ENCODE measurements at regions not wholly inside any gene's neighbourhood (a gene's known extent, or its start where the extent isn't known, plus 50 kb on each side); places are given as distances from the start of the nearest gene placed in this dataset.

- 70 to 85% methylated on average over 2 to 5 of the region's 5 CpGs for WGBS, 2 donors
- no peaks in the 10 kb centered on the region for H3K9me3 ChIP-seq
- H3K27me3 ChIP-seq = no peaks in the 10 kb centered on the region
- no peak overlapping the region for H3K4me3 ChIP-seq
- H3K36me3 ChIP-seq (ENCODE audit: low read depth, missing control alignments) = no peaks in the 10 kb centered on the region
- no peak for DNase-seq
- no peak overlapping the region for H3K27ac ChIP-seq
- TF ChIP-seq CTCF (IDR thresholded peaks at IDR 0.05) (no peak), POLR2A (IDR thresholded peaks at IDR 0.05) (no peak)
- H3K4me1 ChIP-seq = no peaks in the 10 kb centered on the region
- intact Hi-C loops (cut with DNase I; ENCODE audit: low total_unique reads) = no loop called here
Measured at GRCh38 chrX:69321006-69321655, 155.9 kb upstream of the PJA1 start.

- no peaks in the 10 kb centered on the region for H3K27me3 ChIP-seq
- no peaks in the 10 kb centered on the region for H3K4me1 ChIP-seq
- no peaks in the 10 kb centered on the region for H3K9me3 ChIP-seq
- H3K36me3 ChIP-seq (ENCODE audit: low read depth, missing control alignments) = no peaks in the 10 kb centered on the region
- H3K4me3 ChIP-seq = no peak overlapping the region
- H3K27ac ChIP-seq = no peak overlapping the region
- TF ChIP-seq CTCF (IDR thresholded peaks at IDR 0.05) (no peak), POLR2A (IDR thresholded peaks at IDR 0.05) (no peak)
- intact Hi-C loops (cut with DNase I; ENCODE audit: low total_unique reads) = no loop called here
- WGBS, 2 donors = 80 to 83% methylated on average over 1 of the region's 1 CpG
- DNase-seq = no peak
Measured at GRCh38 chrX:69320116-69320515, 154.9 kb upstream of the PJA1 start.

GRCh38 chrX:69319376-69319775 lies 154.1 kb upstream of the PJA1 start:
- intact Hi-C loops (cut with DNase I; ENCODE audit: low total_unique reads) = no loop called here
- DNase-seq = no peak
- Histone ChIP-seq H3K27ac (no peak overlapping the region), H3K4me3 (no peak overlapping the region), H3K9me3 (no peaks in the 10 kb centered on the region), H3K27me3 (no peaks in the 10 kb centered on the region), H3K4me1 (no peaks in the 10 kb centered on the region), H3K36me3 (ENCODE audit: low read depth, missing control alignments) (no peaks in the 10 kb centered on the region)
- no peak for TF ChIP-seq POLR2A (IDR thresholded peaks at IDR 0.05)
- no peak for TF ChIP-seq CTCF (IDR thresholded peaks at IDR 0.05)
- WGBS, 2 donors = 91 to 96% methylated on average over 4 of the region's 7 CpGs

- H3K27me3 ChIP-seq = no peaks in the 10 kb centered on the region
- intact Hi-C loops (cut with DNase I; ENCODE audit: low total_unique reads) = no loop called here
- 88% methylated on average over 5 of the region's 5 CpGs; no CpG with 5 or more reads in 1 of the 2 donors for WGBS, 2 donors
- no peaks in the 10 kb centered on the region for H3K4me1 ChIP-seq
- H3K27ac ChIP-seq = no peak overlapping the region
- H3K36me3 ChIP-seq (ENCODE audit: low read depth, missing control alignments) = no peaks in the 10 kb centered on the region
- no peak for DNase-seq
- TF ChIP-seq POLR2A (IDR thresholded peaks at IDR 0.05) (no peak), CTCF (IDR thresholded peaks at IDR 0.05) (no peak)
- no peaks in the 10 kb centered on the region for H3K9me3 ChIP-seq
- no peak overlapping the region for H3K4me3 ChIP-seq
Measured at GRCh38 chrX:69318651-69319340, 153.5 kb upstream of the PJA1 start.

- WGBS, 2 donors = 44 to 77% methylated on average over 2 of the region's 2 CpGs
- DNase-seq = no peak
- Histone ChIP-seq H3K9me3 (no peaks in the 10 kb centered on the region), H3K4me1 (no peaks in the 10 kb centered on the region), H3K36me3 (ENCODE audit: low read depth, missing control alignments) (no peaks in the 10 kb centered on the region), H3K27me3 (no peaks in the 10 kb centered on the region), H3K4me3 (no peak overlapping the region), H3K27ac (no peak overlapping the region)
- TF ChIP-seq CTCF (IDR thresholded peaks at IDR 0.05) (no peak), POLR2A (IDR thresholded peaks at IDR 0.05) (no peak)
- intact Hi-C loops (cut with DNase I; ENCODE audit: low total_unique reads) = no loop called here
Measured at GRCh38 chrX:69317721-69318120, 152.5 kb upstream of the PJA1 start.

Measured in testis (tissue), 2 donors.